CD1c-positive myeloid dendritic cell (primary cell): ENCODE measurements at regions not wholly inside any gene's neighbourhood (a gene's known extent, or its start where the extent isn't known, plus 50 kb on each side); places are given as distances from the start of the nearest gene placed in this dataset.

Source experiments
- DNase-seq: peaks from one replicate; pipeline ENCODE4 v3.0.0-alpha.2; 2016; ENCODE audit errors: extremely low spot score

- DNase-seq, result no peak
Measured at GRCh38 chr3:25094932-25095685, 333.0 kb upstream of the RARB start.

GRCh38 chr3:25096536-25096935, 331.5 kb upstream of the RARB start:
- no peak for DNase-seq

- DNase-seq, result no peak
Measured at GRCh38 chr3:25097023-25097422, 331.0 kb upstream of the RARB start.

- no peak for DNase-seq
Measured at GRCh38 chr3:25099666-25100065, 328.4 kb upstream of the RARB start.

- DNase-seq, result no peak
Measured at GRCh38 chr3:25103391-25103790, 324.7 kb upstream of the RARB start.

GRCh38 chr3:25107918-25108617, 320.0 kb upstream of the RARB start:
- DNase-seq, result no peak

GRCh38 chr3:25110642-25111041, 317.4 kb upstream of the RARB start:
- DNase-seq, result no peak

- DNase-seq, result no peak
Measured at GRCh38 chr3:25113891-25114290, 314.2 kb upstream of the RARB start.

- no peak for DNase-seq
Measured at GRCh38 chr3:25114532-25114931, 313.5 kb upstream of the RARB start.

- no peak for DNase-seq
Measured at GRCh38 chr3:25117005-25117593, 311.0 kb upstream of the RARB start.

- no peak for DNase-seq
Measured at GRCh38 chr3:25119682-25120081, 308.4 kb upstream of the RARB start.

GRCh38 chr3:25120665-25121064, 307.4 kb upstream of the RARB start:
- DNase-seq, result no peak

GRCh38 chr3:25125201-25125600, 302.9 kb upstream of the RARB start:
- no peak for DNase-seq

GRCh38 chr3:25128735-25129134, 299.3 kb upstream of the RARB start:
- no peak for DNase-seq

- no peak for DNase-seq
Measured at GRCh38 chr3:25130724-25131520, 297.1 kb upstream of the RARB start.

- no peak for DNase-seq
Measured at GRCh38 chr3:25133588-25133987, 294.5 kb upstream of the RARB start.

GRCh38 chr3:25137606-25138005, 290.5 kb upstream of the RARB start:
- DNase-seq, result no peak

GRCh38 chr3:25139267-25139666, 288.8 kb upstream of the RARB start:
- no peak for DNase-seq

- no peak for DNase-seq
Measured at GRCh38 chr3:25142609-25143355, 285.3 kb upstream of the RARB start.

GRCh38 chr3:25143356-25144025, 284.6 kb upstream of the RARB start:
- no peak for DNase-seq

GRCh38 chr3:25144430-25144829, 283.6 kb upstream of the RARB start:
- DNase-seq, result no peak
